Pancreas (tissue), 10 donors: ENCODE measurements at regions not wholly inside any gene's neighbourhood (a gene's known extent, or its start where the extent isn't known, plus 50 kb on each side); places are given as distances from the start of the nearest gene placed in this dataset.

ENCODE experiments used
- ATAC-seq, 4 donors: fragments of 200-7000 bp; cut with Tn5 transposase; one replicate each; pipeline versions ENCODE4 v1.8.0 to v1.9.1; 2020; ENCODE audit warnings: mild to moderate bottlenecking in 4 of 4, moderate library complexity in 4 of 4
- DNase-seq, 6 donors: peaks; one replicate each; pipeline ENCODE4 v3.0.0-alpha.2; 2020
- FAIRE-seq: peaks from 2 replicates; lab custom pipeline; 2012; peaks lifted over from hg19 to GRCh38; lab: Jason Lieb, UNC
- H3K27ac ChIP-seq, 4 donors: fragments of 200-600 bp; sonication (generic); 1 replicate in 3 of 4; 2 replicates in 1 of 4; pipeline versions ENCODE4 v1.5.0 to v1.8.0; 2020
- H3K27me3 ChIP-seq, 4 donors: fragments of 200-600 bp; one replicate each; pipeline ENCODE4 v1.8.0; 2021
- H3K36me3 ChIP-seq, 3 donors: fragments of 200-600 bp; sonication (generic) in 1 of 3; one replicate each; pipeline versions ENCODE4 v1.5.0 to v1.8.0; 2020 to 2021
- H3K4me1 ChIP-seq, 3 donors: fragments of 200-600 bp; one replicate each; pipeline ENCODE4 v1.8.0; 2021
- H3K4me3 ChIP-seq, 4 donors: fragments of 200-600 bp; sonication (generic) in 2 of 4; one replicate each; pipeline versions ENCODE4 v1.5.0 to v1.8.0; 2020 to 2021
- H3K9me3 ChIP-seq, 4 donors: fragments of 200-600 bp; one replicate each; pipeline ENCODE4 v1.8.0; 2021
- CTCF ChIP-seq, 4 donors: fragments of 200-600 bp; sonication (generic) in 3 of 4; IDR thresholded peaks; one replicate each; pipeline versions ENCODE4 v1.5.0 to v1.8.0; 2021; ENCODE audit warnings: antibody characterized with exemption in 4 of 4
- WGBS, 2 donors: extraction: QIAGEN DNeasy Blood & Tissue Kit; methylation state at CpG; one replicate each; pipeline ENCODE4 v1.1.7; 2013; 5-methylcytosine and 5-hydroxymethylcytosine counted together
- intact Hi-C, 3 donors: fragments of 100-400 bp; cut with DNase I; formaldehyde crosslinking; loops; one replicate each; pipeline versions ENCODE4 v1.11.1 to v1.14.2; 2022
- donor health status: healthy with polysubstance abuse.
- donor health status: DM: no; HTN: no; CAD: no; lungs with moderate emphysema.
- donor health status: DM: no; HTN: no; CAD: no.
- donor health status: control.
- donor health status: control.
- donor health status: Bipolar disorder and iron deficiency.
- donor health status: DM: yes; HTN: yes; CAD: no.
- donor health status: DM: no; HTN: no; CAD: no.
- donor health status: DM: no; HTN: no; CAD: no.
- donor health status: DM: yes; HTN: yes; CAD: no.

- Histone ChIP-seq H3K4me1 (no peaks in the 10 kb centered on the region), H3K9me3 (no peaks in the 10 kb centered on the region), H3K36me3 (no peaks in the 10 kb centered on the region), H3K4me3 (no peak overlapping the region), H3K27me3 (no peaks in the 10 kb centered on the region), H3K27ac (no peak overlapping the region)
- no peak for ATAC-seq
- TF ChIP-seq CTCF (IDR thresholded peaks at IDR 0.05) = no peak
- FAIRE-seq = no peak
- no peak for DNase-seq
- intact Hi-C loops = no loop called here
- WGBS, 2 donors = 56 to 72% methylated on average over 3 of the region's 3 CpGs
Observed at GRCh38 chr18:68400889-68401288, 314.0 kb downstream of the TMX3 start.

- WGBS, 2 donors = 56 to 68% methylated on average over 2 of the region's 2 CpGs
- no peak for DNase-seq
- TF ChIP-seq CTCF (IDR thresholded peaks at IDR 0.05) = no peak
- ATAC-seq = no peak
- Histone ChIP-seq H3K36me3 (no peaks in the 10 kb centered on the region), H3K27me3 (no peaks in the 10 kb centered on the region), H3K4me1 (no peaks in the 10 kb centered on the region), H3K9me3 (no peaks in the 10 kb centered on the region), H3K4me3 (no peak overlapping the region), H3K27ac (no peak overlapping the region)
- FAIRE-seq = no peak
- intact Hi-C loops = no loop called here
Observed at GRCh38 chr18:68399721-68400120, 315.2 kb downstream of the TMX3 start.

GRCh38 chr18:68397241-68398035 is 317.5 kb downstream of the TMX3 start:
- no peak for FAIRE-seq
- ATAC-seq = no peak
- 64 to 71% methylated on average over 6 of the region's 6 CpGs for WGBS, 2 donors

GRCh38 chr18:68394705-68395104 is 320.2 kb downstream of the TMX3 start:
- no peak for DNase-seq

More at GRCh38 chr18:68397241-68398035, 317.5 kb downstream of the TMX3 start:
- Histone ChIP-seq H3K27me3 (no peaks in the 10 kb centered on the region), H3K9me3 (no peaks in the 10 kb centered on the region), H3K4me3 (no peak overlapping the region), H3K27ac (no peak overlapping the region), H3K4me1 (no peaks in the 10 kb centered on the region), H3K36me3 (no peaks in the 10 kb centered on the region)
- intact Hi-C loops = no loop called here
- no peak for DNase-seq
- TF ChIP-seq CTCF (IDR thresholded peaks at IDR 0.05) = no peak

More at GRCh38 chr18:68394705-68395104, 320.2 kb downstream of the TMX3 start:
- TF ChIP-seq CTCF (IDR thresholded peaks at IDR 0.05) = no peak
- Histone ChIP-seq H3K36me3 (no peaks in the 10 kb centered on the region), H3K9me3 (no peaks in the 10 kb centered on the region), H3K27ac (no peak overlapping the region), H3K4me1 (no peaks in the 10 kb centered on the region), H3K4me3 (no peak overlapping the region), H3K27me3 (no peaks in the 10 kb centered on the region)
- intact Hi-C loops = no loop called here
- ATAC-seq (no peak), FAIRE-seq (no peak)
- whole genome bisulfite sequencing, 2 donors = 62 to 68% methylated on average over 4 of the region's 4 CpGs
